Mesodermal cell (in vitro differentiated cells): ENCODE measurements at regions not wholly inside any gene's neighbourhood (a gene's known extent, or its start where the extent isn't known, plus 50 kb on each side); places are given as distances from the start of the nearest gene placed in this dataset.
A peak's percentile ranks its signal among the peaks of the same experiment; 100 is the strongest.

Source experiments
- H3K27ac ChIP-seq: 2 replicates; pipeline ENCODE4 v1.7.0; 2013; ENCODE audit warnings: mild to moderate bottlenecking, low read depth, low read length, moderate library complexity; ENCODE audit not compliant: severe bottlenecking
- H3K36me3 ChIP-seq: 2 replicates; pipeline ENCODE4 v1.7.1; 2013; ENCODE audit warnings: mild to moderate bottlenecking, low read length, moderate library complexity; ENCODE audit not compliant: control insufficient read depth, insufficient read depth
- H3K4me1 ChIP-seq: one replicate; pipeline ENCODE4 v1.7.1; 2013; ENCODE audit warnings: mild to moderate bottlenecking, low read length; ENCODE audit not compliant: insufficient read depth, control insufficient read depth, poor library complexity, severe bottlenecking
- H3K4me3 ChIP-seq: 2 replicates; pipeline ENCODE4 v1.7.0; 2013; ENCODE audit warnings: low read length, control low read depth, mild to moderate bottlenecking; ENCODE audit not compliant: insufficient read depth, poor library complexity, severe bottlenecking; ENCODE audit errors: extremely low read depth
- H3K9me3 ChIP-seq: 2 replicates; pipeline ENCODE4 v1.7.1; 2013; ENCODE audit warnings: mild to moderate bottlenecking, low read length, moderate library complexity; ENCODE audit not compliant: control insufficient read depth
- WGBS, 2 experiments: methylation state at CpG; one replicate each; pipeline ENCODE4 v1.1.5; 2013; ENCODE audit warnings: missing lambda C conversion rate in 2 of 2; ENCODE audit not compliant: insufficient coverage in 2 of 2; 5-methylcytosine and 5-hydroxymethylcytosine counted together

GRCh38 chr1:209343511-209343910, 240.0 kb upstream of the CAMK1G start:
- no peaks in the 10 kb centered on the region for H3K36me3 ChIP-seq
- WGBS, 2 experiments: 72 to 95% methylated on average over 2 to 4 of the region's 4 CpGs
- peaks cover 9% of the 10 kb centered on the region for H3K4me1 ChIP-seq
- H3K27ac ChIP-seq: no peak overlapping the region
- no peaks in the 10 kb centered on the region for H3K9me3 ChIP-seq
- no peak overlapping the region for H3K4me3 ChIP-seq

GRCh38 chr1:209344156-209344555, 239.4 kb upstream of the CAMK1G start:
- H3K27ac ChIP-seq: no peak overlapping the region
- no peaks in the 10 kb centered on the region for H3K9me3 ChIP-seq
- no peaks in the 10 kb centered on the region for H3K36me3 ChIP-seq
- WGBS, 2 experiments: 92 to 100% methylated on average over 2 of the region's 2 CpGs
- peaks cover 15% of the 10 kb centered on the region for H3K4me1 ChIP-seq
- H3K4me3 ChIP-seq: no peak overlapping the region

GRCh38 chr1:209349363-209350308, 233.9 kb upstream of the CAMK1G start:
- WGBS, 2 experiments: 52 to 90% methylated on average over 3 to 5 of the region's 9 CpGs
- Histone ChIP-seq H3K36me3 (no peaks in the 10 kb centered on the region), H3K4me1 (peaks cover 32% of the 10 kb centered on the region), H3K27ac (peak overlapping the region; percentile 78), H3K9me3 (no peaks in the 10 kb centered on the region), H3K4me3 (no peak overlapping the region)

GRCh38 chr1:209353053-209353452, 230.5 kb upstream of the CAMK1G start:
- WGBS, 2 experiments: 96 to 100% methylated on average over 1 to 2 of the region's 3 CpGs
- peaks cover 32% of the 10 kb centered on the region for H3K4me1 ChIP-seq
- no peak overlapping the region for H3K4me3 ChIP-seq
- H3K9me3 ChIP-seq: no peaks in the 10 kb centered on the region
- H3K36me3 ChIP-seq: no peaks in the 10 kb centered on the region
- H3K27ac ChIP-seq: no peak overlapping the region

GRCh38 chr1:209354111-209354839, 229.2 kb upstream of the CAMK1G start:
- Histone ChIP-seq H3K4me1 (peaks cover 20% of the 10 kb centered on the region), H3K4me3 (no peak overlapping the region), H3K27ac (no peak overlapping the region), H3K36me3 (no peaks in the 10 kb centered on the region), H3K9me3 (no peaks in the 10 kb centered on the region)
- WGBS, 2 experiments: 64 to 72% methylated on average over 15 to 19 of the region's 20 CpGs

GRCh38 chr1:209354840-209355165, 228.7 kb upstream of the CAMK1G start:
- Histone ChIP-seq H3K27ac (no peak overlapping the region), H3K4me3 (no peak overlapping the region), H3K4me1 (peaks cover 15% of the 10 kb centered on the region), H3K9me3 (no peaks in the 10 kb centered on the region), H3K36me3 (no peaks in the 10 kb centered on the region)
- WGBS, 2 experiments: 59 to 80% methylated on average over 3 to 4 of the region's 4 CpGs

- Histone ChIP-seq H3K4me1 (peaks cover 9% of the 10 kb centered on the region), H3K9me3 (no peaks in the 10 kb centered on the region), H3K4me3 (no peak overlapping the region), H3K27ac (no peak overlapping the region), H3K36me3 (no peaks in the 10 kb centered on the region)
- WGBS, 2 experiments: 96 to 99% methylated on average over 4 of the region's 4 CpGs
These were observed 228.1 kb upstream of the CAMK1G start for GRCh38 chr1:209355415-209355814.

- H3K27ac ChIP-seq: no peak overlapping the region
- H3K4me1 ChIP-seq: no peaks in the 10 kb centered on the region
- H3K4me3 ChIP-seq: no peak overlapping the region
- no peaks in the 10 kb centered on the region for H3K36me3 ChIP-seq
- 64 to 68% methylated on average over 4 to 5 of the region's 6 CpGs for WGBS, 2 experiments
- no peaks in the 10 kb centered on the region for H3K9me3 ChIP-seq
These were observed 226.5 kb upstream of the CAMK1G start for GRCh38 chr1:209356976-209357377.

GRCh38 chr1:209363112-209363511, 220.4 kb upstream of the CAMK1G start:
- no peaks in the 10 kb centered on the region for H3K36me3 ChIP-seq
- H3K9me3 ChIP-seq: no peaks in the 10 kb centered on the region
- 66 to 83% methylated on average over 3 of the region's 4 CpGs for WGBS, 2 experiments
- H3K27ac ChIP-seq: no peak overlapping the region
- no peak overlapping the region for H3K4me3 ChIP-seq
- peaks cover 10% of the 10 kb centered on the region for H3K4me1 ChIP-seq

GRCh38 chr1:209364716-209365115, 218.8 kb upstream of the CAMK1G start:
- Histone ChIP-seq H3K36me3 (no peaks in the 10 kb centered on the region), H3K4me1 (peaks cover 10% of the 10 kb centered on the region), H3K27ac (no peak overlapping the region), H3K9me3 (no peaks in the 10 kb centered on the region), H3K4me3 (no peak overlapping the region)
- WGBS, 2 experiments: 100% methylated on average over 2 of the region's 3 CpGs; no CpG with 5 or more reads in 1 of the 2 experiments
